ENCODE measurements at regions not wholly inside any gene's neighbourhood (a gene's known extent, or its start where the extent isn't known, plus 50 kb on each side); places are given as distances from the start of the nearest gene placed in this dataset.
A peak's percentile ranks its signal among the peaks of the same experiment; 100 is the strongest.

- intact Hi-C loops (cut with DNase I) = loop anchor here in 1 of 4 donors (10.0 kb wide), 1 partner anchor 1869 kb away; no protein-coding TSS in a partner anchor
- H3K27me3 ChIP-seq = no peaks in the 10 kb centered on the region
- no peaks in the 10 kb centered on the region for H3K36me3 ChIP-seq
- no peaks in the 10 kb centered on the region for H3K9me3 ChIP-seq
- no peak for TF ChIP-seq EP300 (IDR thresholded peaks at IDR 0.05)
- no peak overlapping the region for H3K27ac ChIP-seq
- no peaks in the 10 kb centered on the region for H3K4me1 ChIP-seq (ENCODE audit: insufficient read depth)
- 75 to 94% (median 93%) methylated on average over 3 of the region's 3 CpGs for WGBS, 3 donors
- H3K4me3 ChIP-seq = no peak overlapping the region
- DNase-seq = no peak
Measured at GRCh38 chr2:41774011-41774605, 273.7 kb upstream of the PKDCC start.

- intact Hi-C loops (cut with DNase I) = loop anchor here in 1 of 4 donors (10.0 kb wide), 1 partner anchor 1871 kb away; no protein-coding TSS in a partner anchor
- Histone ChIP-seq H3K4me3 (no peak overlapping the region), H3K9me3 (no peaks in the 10 kb centered on the region), H3K4me1 (ENCODE audit: insufficient read depth) (no peaks in the 10 kb centered on the region), H3K27ac (no peak overlapping the region), H3K36me3 (no peaks in the 10 kb centered on the region), H3K27me3 (no peaks in the 10 kb centered on the region)
- TF ChIP-seq CTCF (IDR thresholded peaks at IDR 0.05) = no peak
- TF ChIP-seq POLR2A (IDR thresholded peaks at IDR 0.05) = no peak
- TF ChIP-seq EP300 (IDR thresholded peaks at IDR 0.05) = no peak
- 66 to 78% (median 67%) methylated on average over 4 of the region's 4 CpGs for WGBS, 3 donors
- DNase-seq = no peak
Measured at GRCh38 chr2:41775366-41776025, 272.3 kb upstream of the PKDCC start.

- no peak for TF ChIP-seq CTCF (IDR thresholded peaks at IDR 0.05)
- no peak for TF ChIP-seq EP300 (IDR thresholded peaks at IDR 0.05)
- TF ChIP-seq POLR2A (IDR thresholded peaks at IDR 0.05) = no peak
- intact Hi-C loops (cut with DNase I) = loop anchor here in 2 of 4 donors (10.0 kb wide), 2 partner anchors 1865 to 1875 kb away; no protein-coding TSS in a partner anchor
Measured at GRCh38 chr2:41779888-41780287, 267.9 kb upstream of the PKDCC start.

GRCh38 chr2:41782306-41783158 lies 265.3 kb upstream of the PKDCC start:
- WGBS, 3 donors = 40 to 43% (median 42%) methylated on average over 6 of the region's 6 CpGs
- Histone ChIP-seq H3K27ac (no peak overlapping the region), H3K4me3 (no peak overlapping the region), H3K4me1 (ENCODE audit: insufficient read depth) (peaks cover 1% of the 10 kb centered on the region), H3K27me3 (no peaks in the 10 kb centered on the region), H3K9me3 (no peaks in the 10 kb centered on the region), H3K36me3 (no peaks in the 10 kb centered on the region)
- peak in 2 of 5 donors; percentile 26 to 28 for DNase-seq
- TF ChIP-seq CTCF (IDR thresholded peaks at IDR 0.05) (peak; percentile 35 to 84 (median 83)), POLR2A (IDR thresholded peaks at IDR 0.05) (no peak)
- intact Hi-C loops (cut with DNase I) = loop anchor here in 1 of 4 donors (10.0 kb wide), 1 partner anchor 1868 kb away; no protein-coding TSS in a partner anchor

More at GRCh38 chr2:41779888-41780287, 267.9 kb upstream of the PKDCC start:
- Histone ChIP-seq H3K9me3 (no peaks in the 10 kb centered on the region), H3K36me3 (no peaks in the 10 kb centered on the region), H3K27ac (no peak overlapping the region), H3K27me3 (no peaks in the 10 kb centered on the region), H3K4me1 (ENCODE audit: insufficient read depth) (peaks cover 1% of the 10 kb centered on the region), H3K4me3 (no peak overlapping the region)
- 14 to 37% (median 21%) methylated on average over 3 of the region's 3 CpGs for WGBS, 3 donors
- DNase-seq = no peak
